ENCODE measurements at regions not wholly inside any gene's neighbourhood (a gene's known extent, or its start where the extent isn't known, plus 50 kb on each side); places are given as distances from the start of the nearest gene placed in this dataset.

- TF ChIP-seq FOXM1 (IDR thresholded peaks at IDR 0.05; ENCODE audit: borderline replicate concordance, low read depth) (no peak), TCF12 (IDR thresholded peaks at IDR 0.05; ENCODE audit: low read depth) (no peak), YY1 (IDR thresholded peaks at IDR 0.05; ENCODE audit: low read depth) (no peak), MAX (IDR thresholded peaks at IDR 0.05) (no peak), TAF1 (IDR thresholded peaks at IDR 0.05; ENCODE audit: low read depth) (no peak), ZBTB7A (IDR thresholded peaks at IDR 0.05; ENCODE audit: low read depth) (no peak), REST (IDR thresholded peaks at IDR 0.05; ENCODE audit: low read depth) (no peak), CREB1 (IDR thresholded peaks at IDR 0.05; ENCODE audit: low read depth) (no peak), EP300 (IDR thresholded peaks at IDR 0.05; ENCODE audit: borderline replicate concordance) (no peak)
Measured at GRCh38 chr16:9526791-9527190, 435.3 kb downstream of the HAPSTR1 start.

Data from Ishikawa (cell line).